B cell (primary cell): ENCODE measurements at regions not wholly inside any gene's neighbourhood (a gene's known extent, or its start where the extent isn't known, plus 50 kb on each side); places are given as distances from the start of the nearest gene placed in this dataset.

Source experiments
- CTCF ChIP-seq: fragments of 200-600 bp; IDR thresholded peaks from one replicate; pipeline ENCODE4 v1.8.0; 2022; ENCODE audit warnings: antibody characterized with exemption, mild to moderate bottlenecking
- EZH2 ChIP-seq: IDR thresholded peaks from 2 replicates; pipeline ENCODE4 v1.6.1; 2012; ENCODE audit warnings: borderline replicate concordance, low read depth, mild to moderate bottlenecking, moderate library complexity, low read length; ENCODE audit not compliant: insufficient read depth, poor library complexity, severe bottlenecking

- no peak for TF ChIP-seq CTCF
- no peak for TF ChIP-seq EZH2
These were observed 524.5 kb upstream of the MEX3C start for GRCh38 chr18:51721996-51722395.
